ENCODE measurements at regions not wholly inside any gene's neighbourhood (a gene's known extent, or its start where the extent isn't known, plus 50 kb on each side); places are given as distances from the start of the nearest gene placed in this dataset.

- TF ChIP-seq SIN3A (IDR thresholded peaks at IDR 0.05; ENCODE audit: borderline replicate concordance, insufficient read depth, low read length) (no peak), POLR2AphosphoS5 (IDR thresholded peaks at IDR 0.05; ENCODE audit: low read depth, low read length) (no peak)
These were observed 99.7 kb upstream of the MAN2A1 start for GRCh38 chr5:109589986-109590385.

GRCh38 chr5:109589239-109589638 lies 100.5 kb upstream of the MAN2A1 start:
- TF ChIP-seq POLR2AphosphoS5 (IDR thresholded peaks at IDR 0.05; ENCODE audit: low read depth, low read length), result no peak
- TF ChIP-seq, protein P1, sequence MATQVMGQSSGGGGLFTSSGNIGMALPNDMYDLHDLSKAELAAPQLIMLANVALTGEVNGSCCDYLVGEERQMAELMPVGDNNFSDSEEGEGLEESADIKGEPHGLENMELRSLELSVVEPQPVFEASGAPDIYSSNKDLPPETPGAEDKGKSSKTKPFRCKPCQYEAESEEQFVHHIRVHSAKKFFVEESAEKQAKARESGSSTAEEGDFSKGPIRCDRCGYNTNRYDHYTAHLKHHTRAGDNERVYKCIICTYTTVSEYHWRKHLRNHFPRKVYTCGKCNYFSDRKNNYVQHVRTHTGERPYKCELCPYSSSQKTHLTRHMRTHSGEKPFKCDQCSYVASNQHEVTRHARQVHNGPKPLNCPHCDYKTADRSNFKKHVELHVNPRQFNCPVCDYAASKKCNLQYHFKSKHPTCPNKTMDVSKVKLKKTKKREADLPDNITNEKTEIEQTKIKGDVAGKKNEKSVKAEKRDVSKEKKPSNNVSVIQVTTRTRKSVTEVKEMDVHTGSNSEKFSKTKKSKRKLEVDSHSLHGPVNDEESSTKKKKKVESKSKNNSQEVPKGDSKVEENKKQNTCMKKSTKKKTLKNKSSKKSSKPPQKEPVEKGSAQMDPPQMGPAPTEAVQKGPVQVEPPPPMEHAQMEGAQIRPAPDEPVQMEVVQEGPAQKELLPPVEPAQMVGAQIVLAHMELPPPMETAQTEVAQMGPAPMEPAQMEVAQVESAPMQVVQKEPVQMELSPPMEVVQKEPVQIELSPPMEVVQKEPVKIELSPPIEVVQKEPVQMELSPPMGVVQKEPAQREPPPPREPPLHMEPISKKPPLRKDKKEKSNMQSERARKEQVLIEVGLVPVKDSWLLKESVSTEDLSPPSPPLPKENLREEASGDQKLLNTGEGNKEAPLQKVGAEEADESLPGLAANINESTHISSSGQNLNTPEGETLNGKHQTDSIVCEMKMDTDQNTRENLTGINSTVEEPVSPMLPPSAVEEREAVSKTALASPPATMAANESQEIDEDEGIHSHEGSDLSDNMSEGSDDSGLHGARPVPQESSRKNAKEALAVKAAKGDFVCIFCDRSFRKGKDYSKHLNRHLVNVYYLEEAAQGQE (IDR thresholded peaks at IDR 0.05; ENCODE audit: insufficient read depth in 1 of 2, low read depth in 2 of 2, low read length in 2 of 2), result no peak
- no peak for TF ChIP-seq SIN3A (IDR thresholded peaks at IDR 0.05; ENCODE audit: borderline replicate concordance, insufficient read depth, low read length)
- no peak for TF ChIP-seq FOXP2 (optimal IDR thresholded peaks at IDR 0.05; ENCODE audit: borderline replicate concordance, extremely low read depth, extremely low read length, insufficient read depth)
- no peak for TF ChIP-seq TAF1 (IDR thresholded peaks at IDR 0.05; ENCODE audit: borderline replicate concordance, insufficient read depth, low read length)

DNA sequence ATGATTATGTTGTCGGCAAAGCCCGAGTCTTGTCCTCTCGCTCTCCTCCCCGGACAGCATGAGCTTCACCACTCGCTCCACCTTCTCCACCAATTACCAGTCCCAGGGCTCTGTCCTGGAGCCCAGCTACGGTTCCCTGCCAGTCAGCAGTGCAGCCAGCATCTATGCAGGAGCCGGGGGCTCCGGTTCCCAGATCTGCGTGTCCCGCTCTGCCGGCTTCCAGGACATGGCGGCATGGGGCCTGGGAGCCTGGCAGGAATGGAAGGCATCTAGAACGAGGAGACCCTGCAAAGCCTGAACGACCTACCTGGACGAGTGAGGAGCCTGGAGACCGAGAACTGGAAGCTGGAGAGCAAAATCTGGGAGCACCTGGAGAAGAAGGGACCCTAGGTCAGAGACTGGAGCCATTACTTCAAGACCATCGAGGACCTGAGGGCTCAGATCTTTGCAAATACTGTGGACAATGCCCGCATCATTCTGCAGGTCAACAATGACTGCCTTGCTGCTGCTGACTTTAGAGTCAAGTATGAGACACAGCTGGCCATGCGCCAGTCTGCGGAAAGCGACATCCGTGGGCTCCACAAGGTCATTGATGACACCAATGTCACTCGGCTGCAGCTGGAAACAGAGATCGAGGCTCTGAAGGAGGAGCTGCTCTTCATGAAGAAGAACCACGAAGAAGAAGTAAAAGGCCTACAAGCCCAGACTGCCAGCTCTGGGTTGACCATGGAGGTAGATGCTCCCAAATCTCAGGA lies 101.3 kb upstream of the MAN2A1 start:
- TF ChIP-seq FOXP2 (optimal IDR thresholded peaks at IDR 0.05; ENCODE audit: borderline replicate concordance, extremely low read depth, extremely low read length, insufficient read depth), result no peak
- TF ChIP-seq SIN3A (IDR thresholded peaks at IDR 0.05; ENCODE audit: borderline replicate concordance, insufficient read depth, low read length), result no peak
- TF ChIP-seq, protein P1 (IDR thresholded peaks at IDR 0.05; ENCODE audit: insufficient read depth in 1 of 2, low read depth in 2 of 2, low read length in 2 of 2), result no peak
- TF ChIP-seq POLR2AphosphoS5 (IDR thresholded peaks at IDR 0.05; ENCODE audit: low read depth, low read length), result no peak
- no peak for TF ChIP-seq TAF1 (IDR thresholded peaks at IDR 0.05; ENCODE audit: borderline replicate concordance, insufficient read depth, low read length)

GRCh38 chr5:109584986-109585599 lies 104.6 kb upstream of the MAN2A1 start:
- TF ChIP-seq POLR2AphosphoS5 (IDR thresholded peaks at IDR 0.05; ENCODE audit: low read depth, low read length) (no peak), FOXP2 (optimal IDR thresholded peaks at IDR 0.05; ENCODE audit: borderline replicate concordance, extremely low read depth, extremely low read length, insufficient read depth) (no peak), TAF1 (IDR thresholded peaks at IDR 0.05; ENCODE audit: borderline replicate concordance, insufficient read depth, low read length) (no peak), SIN3A (IDR thresholded peaks at IDR 0.05; ENCODE audit: borderline replicate concordance, insufficient read depth, low read length) (no peak)
- TF ChIP-seq, protein P1 (IDR thresholded peaks at IDR 0.05; ENCODE audit: insufficient read depth in 1 of 2, low read depth in 2 of 2, low read length in 2 of 2), result 0 out of 4 replicates have a peak, but pooled peaks of 1 of the 2 experiments have one; percentile 14

- TF ChIP-seq FOXP2 (optimal IDR thresholded peaks at IDR 0.05; ENCODE audit: borderline replicate concordance, extremely low read depth, extremely low read length, insufficient read depth) (no peak), TAF1 (IDR thresholded peaks at IDR 0.05; ENCODE audit: borderline replicate concordance, insufficient read depth, low read length) (no peak), SIN3A (IDR thresholded peaks at IDR 0.05; ENCODE audit: borderline replicate concordance, insufficient read depth, low read length) (no peak)
- TF ChIP-seq, protein P1 (IDR thresholded peaks at IDR 0.05; ENCODE audit: insufficient read depth in 1 of 2, low read depth in 2 of 2, low read length in 2 of 2), result no peak
These were observed 109.5 kb upstream of the MAN2A1 start for GRCh38 chr5:109580225-109580624.

Data from PFSK-1 (cell line).